Neuronal stem cell (in vitro differentiated cells): ENCODE measurements at regions not wholly inside any gene's neighbourhood (a gene's known extent, or its start where the extent isn't known, plus 50 kb on each side); places are given as distances from the start of the nearest gene placed in this dataset.

Experiments
- DNase-seq: peaks from one replicate; pipeline ENCODE4 v3.0.0-alpha.2; 2013; ENCODE audit warnings: low spot score
- H2AFZ ChIP-seq: one replicate; pipeline ENCODE4 v1.6.1; 2013; ENCODE audit warnings: mild to moderate bottlenecking, low read length, inconsistent platforms
- H2AK5ac ChIP-seq: 2 replicates; pipeline ENCODE4 v1.6.1; 2013; ENCODE audit warnings: low read depth, mild to moderate bottlenecking, inconsistent platforms, low read length, moderate library complexity, mixed read lengths
- H2BK120ac ChIP-seq: 2 replicates; pipeline ENCODE4 v1.6.1; 2013; ENCODE audit warnings: low read depth, mild to moderate bottlenecking, inconsistent platforms, low read length, moderate library complexity, mixed read lengths
- H2BK12ac ChIP-seq: one replicate; pipeline ENCODE4 v1.6.1; 2013; ENCODE audit warnings: low read length, inconsistent platforms
- H2BK15ac ChIP-seq: 2 replicates; pipeline ENCODE4 v1.6.1; 2013; ENCODE audit warnings: mild to moderate bottlenecking, low read length, inconsistent platforms, mixed read lengths
- H2BK5ac ChIP-seq: one replicate; pipeline ENCODE4 v1.6.1; 2013; ENCODE audit warnings: inconsistent platforms, mild to moderate bottlenecking, low read length, moderate library complexity
- H3K14ac ChIP-seq: one replicate; pipeline ENCODE4 v1.6.1; 2013; ENCODE audit warnings: low read length, inconsistent platforms
- H3K18ac ChIP-seq: 2 replicates; pipeline ENCODE4 v1.6.1; 2013; ENCODE audit warnings: low read length, inconsistent platforms
- H3K23ac ChIP-seq: 2 replicates; pipeline ENCODE4 v1.6.1; 2013; ENCODE audit warnings: low read depth, mild to moderate bottlenecking, mixed read lengths, low read length, inconsistent platforms; ENCODE audit not compliant: poor library complexity
- H3K27ac ChIP-seq: replicated peaks from 3 replicates; pipeline ENCODE4 v1.5.1; 2013; ENCODE audit warnings: low read length, inconsistent platforms
- H3K27me3 ChIP-seq, 3 experiments: 2 replicates each; pipeline ENCODE4 v1.6.1; 2013; ENCODE audit warnings: low read length in 3 of 3, mild to moderate bottlenecking in 2 of 3, inconsistent platforms in 1 of 3, low read depth in 1 of 3, mixed read lengths in 1 of 3, moderate library complexity in 1 of 3; ENCODE audit not compliant: control insufficient read depth in 3 of 3, insufficient read depth in 3 of 3
- H3K36me3 ChIP-seq, 2 donors: replicated peaks in 1 of 2; 2 replicates each; pipeline ENCODE4 v1.6.1; 2013; ENCODE audit warnings: low read length in 2 of 2; ENCODE audit not compliant: control insufficient read depth in 2 of 2, insufficient read depth in 2 of 2
- H3K4ac ChIP-seq: 2 replicates; pipeline ENCODE4 v1.6.1; 2013; ENCODE audit warnings: inconsistent platforms, mild to moderate bottlenecking, low read length, moderate library complexity
- H3K4me1 ChIP-seq, 2 donors: 1 replicate in 1 of 2; 2 replicates in 1 of 2; pipeline ENCODE4 v1.6.1; 2013; ENCODE audit warnings: low read length in 2 of 2, low read depth in 1 of 2; ENCODE audit not compliant: control insufficient read depth in 2 of 2, insufficient read depth in 1 of 2
- H3K4me2 ChIP-seq: one replicate; pipeline ENCODE4 v1.6.1; 2013; ENCODE audit warnings: mild to moderate bottlenecking, low read length, inconsistent platforms; ENCODE audit not compliant: insufficient read depth, poor library complexity, severe bottlenecking
- H3K4me3 ChIP-seq, 2 donors: 2 replicates each; pipeline ENCODE4 v1.5.1; 2013; ENCODE audit warnings: low read length in 2 of 2, mild to moderate bottlenecking in 2 of 2, inconsistent platforms in 1 of 2, moderate library complexity in 1 of 2
- H3K79me1 ChIP-seq: one replicate; pipeline ENCODE4 v1.6.1; 2013; ENCODE audit warnings: low read depth, mild to moderate bottlenecking, inconsistent platforms, low read length, moderate library complexity
- H3K9ac ChIP-seq: one replicate; pipeline ENCODE4 v1.6.1; 2013; ENCODE audit warnings: mild to moderate bottlenecking, low read depth, low read length, inconsistent platforms; ENCODE audit not compliant: poor library complexity
- H3K9me3 ChIP-seq, 2 donors: replicated peaks in 1 of 2; 2 replicates each; pipeline versions ENCODE3 to v1.6.1; 2013; ENCODE audit warnings: low read length in 2 of 2, mild to moderate bottlenecking in 2 of 2, inconsistent platforms in 1 of 2, low read depth in 1 of 2, mixed read lengths in 1 of 2, moderate library complexity in 1 of 2; ENCODE audit not compliant: control insufficient read depth in 2 of 2, insufficient read depth in 1 of 2
- H4K8ac ChIP-seq: one replicate; pipeline ENCODE4 v1.6.1; 2013; ENCODE audit warnings: low read depth, mild to moderate bottlenecking, inconsistent platforms, low read length, moderate library complexity
- H4K91ac ChIP-seq: one replicate; pipeline ENCODE4 v1.6.1; 2013; ENCODE audit warnings: low read length, low read depth, mild to moderate bottlenecking, inconsistent platforms; ENCODE audit not compliant: poor library complexity
- WGBS, 2 donors: extraction: QIAGEN DNeasy Blood & Tissue Kit; methylation state at CpG; one replicate each; pipeline ENCODE4 v1.1.7; 2013; ENCODE audit warnings: missing lambda C conversion rate in 2 of 2, mixed read lengths in 1 of 2; ENCODE audit not compliant: insufficient read length in 2 of 2, insufficient replicate concordance in 1 of 2; ENCODE audit errors: extremely low coverage in 2 of 2; 5-methylcytosine and 5-hydroxymethylcytosine counted together

DNA sequence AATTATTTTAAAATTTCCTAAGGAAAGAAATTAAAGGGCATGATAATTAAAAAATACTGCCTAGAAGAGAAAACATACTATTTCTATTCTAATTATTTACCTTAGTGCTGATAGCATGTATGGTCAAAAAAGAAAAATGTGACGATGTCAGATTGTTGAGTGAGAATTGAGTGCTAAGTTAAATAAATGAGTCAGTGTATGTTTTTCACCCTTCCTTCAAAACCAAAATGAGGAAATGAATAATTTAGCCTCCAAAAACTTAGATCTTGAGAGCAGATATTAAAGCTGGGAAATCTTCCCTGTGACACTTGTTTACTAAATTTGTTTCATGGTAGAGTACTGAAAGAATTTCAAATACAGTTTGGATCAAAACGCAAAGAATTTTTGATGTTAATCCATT, 58.6 kb upstream of the NYAP2 start:
- Histone ChIP-seq H2BK12ac (no peak overlapping the region), H3K23ac (no peak overlapping the region), H3K9ac (no peak overlapping the region), H3K9me3 (no peaks in the 10 kb centered on the region), H4K8ac (no peak overlapping the region), H3K4ac (no peak overlapping the region), H3K79me1 (no peaks in the 10 kb centered on the region), H2BK5ac (no peak overlapping the region), H2AFZ (no peak overlapping the region), H3K27ac (no peak overlapping the region), H2AK5ac (no peak overlapping the region), H3K4me1 (peaks cover 2 to 4% of the 10 kb centered on the region in 2 donors), H3K36me3 (no peaks in the 10 kb centered on the region), H3K4me3 (no peak overlapping the region), H4K91ac (no peak overlapping the region), H2BK15ac (no peak overlapping the region), H3K18ac (no peak overlapping the region), H2BK120ac (no peak overlapping the region), H3K14ac (no peak overlapping the region), H3K4me2 (no peak overlapping the region), H3K27me3 (no peaks in the 10 kb centered on the region)
- WGBS, 2 donors = no CpG with 5 or more reads among the region's 2 CpGs
- no peak for DNase-seq

DNA sequence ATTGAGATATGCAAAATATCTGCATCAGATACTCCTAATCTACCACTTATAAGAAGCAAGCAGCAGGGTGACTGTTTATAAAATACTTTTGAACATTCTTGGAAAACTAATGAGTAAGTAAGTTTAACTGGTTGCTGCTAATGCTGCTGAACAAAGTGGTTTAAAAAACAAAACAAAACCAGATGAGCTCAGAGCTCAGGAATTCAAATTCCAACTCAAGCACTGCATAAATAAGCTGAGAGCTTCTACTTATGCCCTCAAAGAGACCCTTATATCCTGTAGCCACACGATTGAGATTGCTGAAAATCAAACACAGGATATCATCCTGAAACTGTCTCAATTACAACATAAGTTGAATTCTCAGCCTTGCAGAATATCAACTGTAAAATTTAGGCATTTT, 62.3 kb upstream of the NYAP2 start:
- Histone ChIP-seq H2BK15ac (no peak overlapping the region), H3K4me2 (no peak overlapping the region), H3K14ac (no peak overlapping the region), H3K4me3 (no peak overlapping the region), H3K4me1 (peaks cover 2 to 4% of the 10 kb centered on the region in 2 donors), H2AK5ac (no peak overlapping the region), H3K18ac (no peak overlapping the region), H3K23ac (no peak overlapping the region), H3K79me1 (no peaks in the 10 kb centered on the region), H4K91ac (no peak overlapping the region), H2BK5ac (no peak overlapping the region), H3K36me3 (no peaks in the 10 kb centered on the region), H3K9ac (no peak overlapping the region), H4K8ac (no peak overlapping the region), H3K4ac (no peak overlapping the region), H3K27me3 (no peaks in the 10 kb centered on the region), H2BK120ac (no peak overlapping the region), H2AFZ (peak overlapping the region; percentile 74), H3K9me3 (no peaks in the 10 kb centered on the region), H3K27ac (no peak overlapping the region), H2BK12ac (no peak overlapping the region)
- WGBS, 2 donors = no CpG with 5 or more reads among the region's 1 CpG
- peak; percentile 24 for DNase-seq

DNA sequence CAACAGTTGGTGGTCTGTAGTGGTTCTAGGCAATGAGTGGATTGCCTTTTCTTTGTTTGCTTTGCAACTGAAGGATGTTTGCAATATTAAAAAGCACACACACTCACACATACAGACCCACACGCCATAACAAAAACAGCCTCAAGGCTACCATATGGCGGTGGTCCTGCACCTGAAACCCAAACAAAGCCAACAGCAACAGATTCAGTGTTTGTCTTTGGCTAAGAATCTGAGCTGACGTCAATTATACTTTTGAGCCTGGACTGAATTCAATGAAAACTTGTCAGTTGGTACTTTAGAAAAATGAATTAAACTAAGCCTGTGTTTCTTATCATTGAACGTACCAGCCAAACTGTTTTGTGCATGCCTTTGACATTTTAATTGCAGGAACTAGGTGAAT, 65.0 kb upstream of the NYAP2 start:
- Histone ChIP-seq H2AFZ (no peak overlapping the region), H4K8ac (no peak overlapping the region), H2AK5ac (no peak overlapping the region), H3K4me3 (no peak overlapping the region), H2BK120ac (no peak overlapping the region), H2BK15ac (no peak overlapping the region), H3K27me3 (no peaks in the 10 kb centered on the region), H3K9me3 (no peaks in the 10 kb centered on the region), H2BK12ac (no peak overlapping the region), H3K4me1 (peaks cover 2 to 4% of the 10 kb centered on the region in 2 donors), H3K9ac (no peak overlapping the region), H3K23ac (no peak overlapping the region), H4K91ac (no peak overlapping the region), H3K4me2 (no peak overlapping the region), H3K36me3 (no peaks in the 10 kb centered on the region), H3K27ac (no peak overlapping the region), H3K79me1 (no peaks in the 10 kb centered on the region), H3K18ac (no peak overlapping the region), H3K4ac (no peak overlapping the region), H2BK5ac (no peak overlapping the region), H3K14ac (no peak overlapping the region)
- WGBS, 2 donors = no CpG with 5 or more reads among the region's 4 CpGs
- DNase-seq = no peak

DNA sequence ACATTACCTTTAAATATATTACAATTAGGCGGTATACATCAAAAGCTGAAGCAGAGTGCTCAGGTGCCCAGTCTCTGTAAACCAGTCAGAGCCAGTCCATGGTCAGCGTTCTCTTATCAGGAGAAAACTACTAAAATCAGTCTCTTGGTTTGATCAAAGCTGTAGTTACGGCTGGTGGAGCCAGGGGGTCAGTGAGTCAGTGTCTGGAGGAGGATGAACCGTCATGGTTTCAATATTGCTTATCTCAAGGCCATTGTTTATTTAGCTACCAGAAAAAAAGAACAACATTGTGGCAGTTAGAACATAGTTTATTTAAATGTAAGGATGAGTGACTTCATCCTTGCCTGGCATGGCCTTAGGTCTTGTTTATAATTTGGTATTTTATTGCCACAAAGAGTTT, 71.3 kb upstream of the NYAP2 start:
- H3K14ac ChIP-seq = no peak overlapping the region
- H2BK5ac ChIP-seq = no peak overlapping the region
- H3K4me3 ChIP-seq = no peak overlapping the region
- DNase-seq = no peak
- WGBS, 2 donors = no CpG with 5 or more reads among the region's 4 CpGs
- H2BK15ac ChIP-seq = no peak overlapping the region
- H3K4me1 ChIP-seq = no peaks in the 10 kb centered on the region
- H4K8ac ChIP-seq = no peak overlapping the region
- no peaks in the 10 kb centered on the region for H3K27me3 ChIP-seq
- H3K9ac ChIP-seq = no peak overlapping the region
- H3K79me1 ChIP-seq = no peaks in the 10 kb centered on the region
- H4K91ac ChIP-seq = no peak overlapping the region
- no peak overlapping the region for H3K27ac ChIP-seq
- no peak overlapping the region for H3K23ac ChIP-seq
- H2BK120ac ChIP-seq = no peak overlapping the region
- no peaks in the 10 kb centered on the region for H3K36me3 ChIP-seq
- no peak overlapping the region for H3K4ac ChIP-seq
- H3K4me2 ChIP-seq = no peak overlapping the region
- no peak overlapping the region for H3K18ac ChIP-seq
- no peak overlapping the region for H2AFZ ChIP-seq
- no peak overlapping the region for H2BK12ac ChIP-seq
- H2AK5ac ChIP-seq = no peak overlapping the region
- no peaks in the 10 kb centered on the region for H3K9me3 ChIP-seq
